Osteocyte (in vitro differentiated cells): ENCODE measurements at regions not wholly inside any gene's neighbourhood (a gene's known extent, or its start where the extent isn't known, plus 50 kb on each side); places are given as distances from the start of the nearest gene placed in this dataset.

Experiments used
- DNase-seq: peaks from one replicate; pipeline ENCODE4 v3.0.0; 2021; ENCODE audit warnings: mixed read lengths; ENCODE audit not compliant: unreplicated experiment; ENCODE audit errors: extremely low spot score
- H3K27ac Mint-ChIP-seq: one replicate; pipeline ENCODE4 v1.8.0; 2021; ENCODE audit warnings: mild to moderate bottlenecking, mixed read lengths; ENCODE audit not compliant: unreplicated experiment
- H3K27me3 Mint-ChIP-seq: one replicate; pipeline ENCODE4 v1.8.0; 2021; ENCODE audit warnings: mixed read lengths; ENCODE audit not compliant: unreplicated experiment
- H3K36me3 Mint-ChIP-seq: one replicate; pipeline ENCODE4 v1.8.0; 2021; ENCODE audit warnings: mixed read lengths; ENCODE audit not compliant: unreplicated experiment
- H3K4me1 Mint-ChIP-seq: one replicate; pipeline ENCODE4 v1.8.0; 2021; ENCODE audit warnings: mixed read lengths; ENCODE audit not compliant: unreplicated experiment
- H3K4me3 Mint-ChIP-seq: one replicate; pipeline ENCODE4 v1.8.0; 2021; ENCODE audit warnings: mild to moderate bottlenecking, moderate library complexity, mixed read lengths; ENCODE audit not compliant: unreplicated experiment
- H3K9me3 Mint-ChIP-seq: one replicate; pipeline ENCODE4 v1.8.0; 2021; ENCODE audit warnings: mixed read lengths; ENCODE audit not compliant: unreplicated experiment
- TF ChIP-seq, protein P1 (sequence below): fragments of 200-600 bp; sonication (generic); IDR thresholded peaks from 2 replicates; pipeline ENCODE4 v1.5.0; 2021; ENCODE audit warnings: antibody characterized with exemption, mild to moderate bottlenecking, moderate library complexity

DNA sequence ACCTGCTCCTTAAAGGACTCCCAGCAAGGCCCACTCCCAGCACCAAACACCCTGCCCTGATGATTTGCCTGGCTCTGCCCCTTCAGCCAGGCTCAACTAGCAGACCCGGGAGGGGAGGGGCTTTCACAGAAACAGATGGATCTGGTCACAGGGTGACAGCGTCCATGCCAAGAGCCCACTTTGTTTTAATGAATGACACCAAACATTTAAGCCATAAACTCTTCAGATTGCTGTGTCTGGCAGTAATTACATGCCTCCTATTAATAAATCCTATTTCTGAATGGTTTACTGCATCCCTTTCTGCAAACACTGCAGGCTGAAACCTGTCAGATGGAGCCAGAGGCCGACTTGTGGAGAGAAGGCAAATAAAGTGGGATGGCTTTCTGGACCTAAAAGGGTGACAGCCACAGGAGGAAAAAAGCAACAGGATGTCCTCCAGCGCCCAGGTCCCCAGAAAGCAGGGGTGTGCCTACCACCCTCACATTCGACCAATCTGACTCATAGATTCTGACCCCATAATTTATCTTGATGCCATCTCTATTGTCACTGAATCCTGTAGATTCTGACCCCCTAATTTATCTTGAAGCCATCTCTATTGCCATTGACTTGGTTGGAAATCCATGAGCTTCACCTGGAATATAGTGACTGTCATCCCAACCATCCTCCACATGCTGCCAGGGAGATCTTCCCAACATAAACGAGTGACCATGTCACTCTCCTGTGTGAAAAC is 200.9 kb downstream of the PLPP3 start:
- TF ChIP-seq, protein P1, sequence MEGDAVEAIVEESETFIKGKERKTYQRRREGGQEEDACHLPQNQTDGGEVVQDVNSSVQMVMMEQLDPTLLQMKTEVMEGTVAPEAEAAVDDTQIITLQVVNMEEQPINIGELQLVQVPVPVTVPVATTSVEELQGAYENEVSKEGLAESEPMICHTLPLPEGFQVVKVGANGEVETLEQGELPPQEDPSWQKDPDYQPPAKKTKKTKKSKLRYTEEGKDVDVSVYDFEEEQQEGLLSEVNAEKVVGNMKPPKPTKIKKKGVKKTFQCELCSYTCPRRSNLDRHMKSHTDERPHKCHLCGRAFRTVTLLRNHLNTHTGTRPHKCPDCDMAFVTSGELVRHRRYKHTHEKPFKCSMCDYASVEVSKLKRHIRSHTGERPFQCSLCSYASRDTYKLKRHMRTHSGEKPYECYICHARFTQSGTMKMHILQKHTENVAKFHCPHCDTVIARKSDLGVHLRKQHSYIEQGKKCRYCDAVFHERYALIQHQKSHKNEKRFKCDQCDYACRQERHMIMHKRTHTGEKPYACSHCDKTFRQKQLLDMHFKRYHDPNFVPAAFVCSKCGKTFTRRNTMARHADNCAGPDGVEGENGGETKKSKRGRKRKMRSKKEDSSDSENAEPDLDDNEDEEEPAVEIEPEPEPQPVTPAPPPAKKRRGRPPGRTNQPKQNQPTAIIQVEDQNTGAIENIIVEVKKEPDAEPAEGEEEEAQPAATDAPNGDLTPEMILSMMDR = no peak
- Mint-ChIP-seq H3K4me1 (peaks cover 7% of the 10 kb centered on the region), H3K27me3 (no peaks in the 10 kb centered on the region), H3K27ac (no peak overlapping the region), H3K4me3 (no peak overlapping the region), H3K9me3 (no peaks in the 10 kb centered on the region), H3K36me3 (no peaks in the 10 kb centered on the region)
- DNase-seq = no peak

DNA sequence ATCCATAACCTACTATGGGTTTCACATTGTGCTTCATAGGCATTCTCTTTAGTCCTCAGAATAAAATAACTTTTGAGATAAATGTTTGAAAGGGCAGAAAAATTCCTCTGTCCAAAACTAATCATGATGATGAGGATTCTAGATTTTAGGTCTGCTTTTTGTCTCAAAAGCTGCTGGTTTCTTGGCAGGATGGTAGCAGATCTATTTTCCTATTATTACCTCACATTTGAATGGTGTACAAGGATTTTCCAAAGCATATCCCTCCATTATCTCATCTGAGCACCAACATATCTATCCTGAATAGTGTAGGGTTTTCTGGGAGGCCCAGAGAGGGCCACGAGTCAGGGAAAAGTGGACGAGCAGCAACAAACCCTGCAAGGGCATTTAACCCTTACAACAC is 201.9 kb downstream of the PLPP3 start:
- Mint-ChIP-seq H3K4me1 (peaks cover 11% of the 10 kb centered on the region), H3K4me3 (no peak overlapping the region), H3K36me3 (no peaks in the 10 kb centered on the region), H3K27me3 (no peaks in the 10 kb centered on the region), H3K27ac (no peak overlapping the region), H3K9me3 (no peaks in the 10 kb centered on the region)
- DNase-seq = no peak
- TF ChIP-seq, protein P1 = no peak

DNA sequence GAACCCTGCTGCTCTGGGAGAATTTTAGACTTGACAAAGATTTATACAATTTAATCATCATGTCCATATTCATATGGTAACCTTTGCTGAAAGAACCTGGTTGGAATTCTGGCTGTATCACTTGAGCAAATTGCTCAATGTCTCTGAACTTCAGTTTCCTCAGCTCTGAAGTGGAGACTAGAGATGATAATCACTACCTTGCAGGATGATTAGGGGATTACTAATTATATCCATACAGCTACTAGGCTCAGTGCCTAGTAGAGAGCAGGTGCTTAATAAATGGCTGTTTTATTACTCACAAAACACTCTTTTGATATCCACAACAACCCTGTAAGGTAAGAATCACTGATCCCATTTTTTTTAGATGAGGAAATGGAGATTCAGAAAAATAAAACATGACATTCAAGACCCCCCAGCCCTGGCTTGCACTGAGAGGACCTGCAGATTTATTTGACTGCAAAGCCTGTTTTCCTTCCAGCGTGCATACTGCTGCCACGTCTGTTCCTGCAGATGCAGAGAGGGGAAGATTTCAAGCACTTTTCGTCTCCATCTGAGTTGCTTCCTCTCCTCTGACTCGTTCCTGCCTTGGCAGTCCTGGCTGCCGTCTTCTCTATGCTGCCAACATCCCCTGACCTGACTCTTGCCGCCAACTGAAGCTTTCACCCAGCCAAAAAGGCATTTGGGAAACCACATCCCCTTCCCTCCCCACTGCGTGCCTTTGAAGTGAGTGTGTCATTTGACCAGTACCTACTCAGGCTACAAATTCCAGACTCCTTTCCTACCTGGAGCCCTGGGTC is 203.0 kb downstream of the PLPP3 start:
- Mint-ChIP-seq H3K27me3 (no peaks in the 10 kb centered on the region), H3K36me3 (no peaks in the 10 kb centered on the region), H3K9me3 (no peaks in the 10 kb centered on the region), H3K4me1 (peaks cover 12% of the 10 kb centered on the region), H3K4me3 (no peak overlapping the region), H3K27ac (no peak overlapping the region)
- DNase-seq = no peak
- TF ChIP-seq, protein P1 = no peak

DNA sequence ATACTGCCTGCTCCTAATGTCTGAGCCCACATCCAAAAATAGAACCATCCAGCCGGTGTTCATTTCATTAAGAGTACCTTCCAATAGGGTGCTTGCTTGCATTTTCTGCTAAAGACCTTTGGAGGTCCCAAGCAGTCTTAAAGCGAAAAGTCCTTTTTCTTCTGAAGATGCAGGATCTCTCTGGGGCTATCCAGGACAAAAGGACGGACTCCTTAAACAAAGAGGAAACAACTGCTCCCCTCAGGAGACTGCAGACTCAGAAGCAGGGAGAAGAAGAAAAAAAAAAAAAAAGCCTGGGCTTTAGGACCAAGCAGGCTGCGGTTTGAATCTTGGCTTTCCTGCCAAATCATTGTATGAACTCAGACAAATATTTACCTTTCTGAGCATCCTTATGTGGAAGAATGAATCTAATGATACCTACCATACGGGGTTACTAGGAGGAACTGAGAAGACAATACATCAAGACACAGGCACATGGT is 204.0 kb downstream of the PLPP3 start:
- H3K36me3 Mint-ChIP-seq = no peaks in the 10 kb centered on the region
- H3K27ac Mint-ChIP-seq = no peak overlapping the region
- TF ChIP-seq, protein P1 = no peak
- H3K4me3 Mint-ChIP-seq = no peak overlapping the region
- peaks cover 12% of the 10 kb centered on the region for H3K4me1 Mint-ChIP-seq
- DNase-seq = no peak
- no peaks in the 10 kb centered on the region for H3K9me3 Mint-ChIP-seq
- no peaks in the 10 kb centered on the region for H3K27me3 Mint-ChIP-seq
